Thoracic aorta (tissue), 2 donors: ENCODE measurements at regions not wholly inside any gene's neighbourhood (a gene's known extent, or its start where the extent isn't known, plus 50 kb on each side); places are given as distances from the start of the nearest gene placed in this dataset.

Experiments
- ATAC-seq: fragments of 150-250 bp; one replicate; pipeline ENCODE4 v1.8.0; 2017; ENCODE audit warnings: low read depth; ENCODE audit not compliant: insufficient number of reproducible peaks, low FRiP score
- DNase-seq: peaks from one replicate; pipeline ENCODE4 v3.0.0-alpha.2; 2020; ENCODE audit warnings: low spot score
- H3K27ac ChIP-seq, 2 donors: fragments of 200-600 bp; sonication (generic); 1 replicate in 1 of 2; 2 replicates in 1 of 2; pipeline ENCODE4 v1.5.1; 2016; ENCODE audit warnings: mild to moderate bottlenecking in 2 of 2, moderate library complexity in 2 of 2
- H3K27me3 ChIP-seq: fragments of 200-600 bp; sonication (generic); replicated peaks from 2 replicates; pipeline ENCODE4 v1.6.0; 2016; ENCODE audit warnings: mild to moderate bottlenecking; ENCODE audit not compliant: insufficient read depth
- H3K36me3 ChIP-seq: fragments of 200-600 bp; sonication (generic); one replicate; pipeline ENCODE4 v1.5.1; 2016
- H3K4me1 ChIP-seq, 2 donors: fragments of 200-600 bp; sonication (generic); 1 replicate in 1 of 2; 2 replicates in 1 of 2; pipeline versions ENCODE4 v1.5.1 to v1.6.0; 2016; ENCODE audit warnings: low read depth in 2 of 2, mild to moderate bottlenecking in 1 of 2; ENCODE audit not compliant: control insufficient read depth in 1 of 2
- H3K4me3 ChIP-seq: fragments of 200-600 bp; sonication (generic); 2 replicates; pipeline ENCODE4 v1.5.1; 2016; ENCODE audit warnings: mild to moderate bottlenecking
- H3K9me3 ChIP-seq: fragments of 200-600 bp; sonication (generic); 2 replicates; pipeline ENCODE4 v1.5.1; 2016
- CTCF ChIP-seq: fragments of 200-600 bp; sonication (generic); IDR thresholded peaks from one replicate; pipeline ENCODE4 v1.5.1; 2019; ENCODE audit warnings: antibody characterized with exemption

- no peak for TF ChIP-seq CTCF
- no peak for ATAC-seq
- Histone ChIP-seq H3K27me3 (no peaks in the 10 kb centered on the region), H3K27ac (no peak overlapping the region), H3K4me3 (no peak overlapping the region), H3K9me3 (no peaks in the 10 kb centered on the region), H3K4me1 (no peaks in the 10 kb centered on the region), H3K36me3 (no peaks in the 10 kb centered on the region)
- no peak for DNase-seq
Observed at GRCh38 chr1:34655875-34656240, 99.0 kb upstream of the GJB5 start.

GRCh38 chr1:34656299-34656698 lies 98.5 kb upstream of the GJB5 start:
- no peaks in the 10 kb centered on the region for H3K27me3 ChIP-seq
- TF ChIP-seq CTCF, result no peak
- H3K9me3 ChIP-seq, result no peaks in the 10 kb centered on the region
- H3K36me3 ChIP-seq, result no peaks in the 10 kb centered on the region
- no peak overlapping the region for H3K4me3 ChIP-seq
- no peaks in the 10 kb centered on the region for H3K4me1 ChIP-seq
- no peak for ATAC-seq
- H3K27ac ChIP-seq, result no peak overlapping the region
- DNase-seq, result no peak

GRCh38 chr1:34656731-34657130 lies 98.1 kb upstream of the GJB5 start:
- H3K27ac ChIP-seq, result no peak overlapping the region
- H3K4me3 ChIP-seq, result no peak overlapping the region
- no peaks in the 10 kb centered on the region for H3K4me1 ChIP-seq
- H3K27me3 ChIP-seq, result no peaks in the 10 kb centered on the region
- DNase-seq (no peak), ATAC-seq (no peak)
- H3K36me3 ChIP-seq, result no peaks in the 10 kb centered on the region
- H3K9me3 ChIP-seq, result no peaks in the 10 kb centered on the region
- no peak for TF ChIP-seq CTCF

GRCh38 chr1:34657266-34657665 lies 97.6 kb upstream of the GJB5 start:
- no peaks in the 10 kb centered on the region for H3K4me1 ChIP-seq
- no peaks in the 10 kb centered on the region for H3K9me3 ChIP-seq
- no peak overlapping the region for H3K4me3 ChIP-seq
- no peak overlapping the region for H3K27ac ChIP-seq
- no peak for TF ChIP-seq CTCF
- no peaks in the 10 kb centered on the region for H3K27me3 ChIP-seq
- DNase-seq, result no peak
- no peak for ATAC-seq
- H3K36me3 ChIP-seq, result no peaks in the 10 kb centered on the region

- Histone ChIP-seq H3K4me1 (no peaks in the 10 kb centered on the region), H3K27me3 (no peaks in the 10 kb centered on the region), H3K4me3 (no peak overlapping the region), H3K9me3 (no peaks in the 10 kb centered on the region), H3K36me3 (no peaks in the 10 kb centered on the region), H3K27ac (no peak overlapping the region)
- ATAC-seq (no peak), DNase-seq (no peak)
- TF ChIP-seq CTCF, result no peak
Observed at GRCh38 chr1:34657849-34658248, 97.0 kb upstream of the GJB5 start.
